HepG2 (cell line): ENCODE measurements at regions not wholly inside any gene's neighbourhood (a gene's known extent, or its start where the extent isn't known, plus 50 kb on each side); places are given as distances from the start of the nearest gene placed in this dataset.
A peak's percentile ranks its signal among the peaks of the same experiment; 100 is the strongest.

Experiments used
- AGO1 ChIP-seq: fragments of 200-400 bp; formaldehyde crosslinking; IDR thresholded peaks from 2 replicates; pipeline ENCODE4 v1.6.1; 2017; ENCODE audit warnings: mild to moderate bottlenecking, low read depth, low read length, moderate library complexity; ENCODE audit not compliant: poor library complexity, severe bottlenecking
- CEBPG ChIP-seq: IDR thresholded peaks from 2 replicates; pipeline ENCODE4 v1.6.1; 2016
- CEBPZ ChIP-seq: IDR thresholded peaks from 2 replicates; pipeline ENCODE4 v1.6.1; 2012; ENCODE audit warnings: low read length, improper control_type of control experiment
- CREB1 ChIP-seq, 2 experiments: fragments of 450-650 bp in 1 of 2; IDR thresholded peaks; 2 replicates each; pipeline ENCODE4 v1.6.1; 2016 to 2017; ENCODE audit warnings: control low read depth in 1 of 2, mild to moderate bottlenecking in 1 of 2, missing compliant biosample characterization in 1 of 2, missing genetic modification characterization in 1 of 2
- CSRNP2 ChIP-seq: sonication (generic); formaldehyde crosslinking; conservative IDR thresholded peaks from 2 replicates; pipeline ENCODE4 v1.8.0; 2022; ENCODE audit warnings: low read depth, missing genetic modification reagents
- ELF4 ChIP-seq: sonication (generic); formaldehyde crosslinking; IDR thresholded peaks from 2 replicates; pipeline ENCODE4 v1.5.0; 2020; ENCODE audit warnings: missing genetic modification reagents, mild to moderate bottlenecking, moderate library complexity, borderline replicate concordance
- ERF ChIP-seq: IDR thresholded peaks from 2 replicates; pipeline ENCODE4 v1.6.1; 2018; ENCODE audit warnings: missing biosample characterization, missing genetic modification reagents
- HCFC1 ChIP-seq: fragments of 150-350 bp; IDR thresholded peaks from 2 replicates; pipeline ENCODE4 v1.6.1; 2014; ENCODE audit warnings: low read depth, low read length
- KDM2A ChIP-seq: sonication (generic); formaldehyde crosslinking; IDR thresholded peaks from 2 replicates; pipeline ENCODE4 v1.4.0; 2020; ENCODE audit warnings: low read depth, missing genetic modification reagents, borderline replicate concordance
- KLF12 ChIP-seq: sonication (generic); formaldehyde crosslinking; IDR thresholded peaks from 2 replicates; pipeline ENCODE4 v1.4.0; 2020; ENCODE audit warnings: missing genetic modification reagents, borderline replicate concordance
- KLF6 ChIP-seq: IDR thresholded peaks from 2 replicates; pipeline ENCODE4 v1.8.0; 2016; ENCODE audit warnings: missing biosample characterization, missing genetic modification reagents
- NCOA5 ChIP-seq: sonication (generic); formaldehyde crosslinking; IDR thresholded peaks from 2 replicates; pipeline ENCODE4 v1.4.0; 2020; ENCODE audit warnings: missing genetic modification reagents
- NFKBIZ ChIP-seq: IDR thresholded peaks from 2 replicates; pipeline ENCODE4 v1.6.1; 2018; ENCODE audit warnings: missing genetic modification reagents, missing compliant biosample characterization
- PLRG1 ChIP-seq: fragments of 450-650 bp; conservative IDR thresholded peaks from 2 replicates; pipeline ENCODE4 v1.6.1; 2016
- POGK ChIP-seq: sonication (generic); formaldehyde crosslinking; conservative IDR thresholded peaks from 2 replicates; pipeline ENCODE4 v1.8.0; 2022; ENCODE audit warnings: mild to moderate bottlenecking, moderate library complexity, missing genetic modification reagents
- TEF ChIP-seq: sonication (generic); formaldehyde crosslinking; IDR thresholded peaks from 2 replicates; pipeline ENCODE4 v1.5.0; 2020; ENCODE audit warnings: missing genetic modification reagents
- TRIM22 ChIP-seq: fragments of 450-650 bp; IDR thresholded peaks from 2 replicates; pipeline ENCODE4 v1.6.1; 2017
- ZGPAT ChIP-seq: IDR thresholded peaks from 2 replicates; pipeline ENCODE4 v1.6.1; 2016; ENCODE audit warnings: mild to moderate bottlenecking
- ZNF235 ChIP-seq: sonication (generic); formaldehyde crosslinking; IDR thresholded peaks from 2 replicates; pipeline ENCODE4 v1.8.1; 2023; ENCODE audit warnings: mild to moderate bottlenecking, missing genetic modification reagents, borderline replicate concordance
- ZNF274 ChIP-seq: sonication (generic); formaldehyde crosslinking; IDR thresholded peaks from 2 replicates; pipeline ENCODE4 v1.5.1; 2020; ENCODE audit warnings: mild to moderate bottlenecking, missing genetic modification reagents
- ZNF589 ChIP-seq: sonication (generic); formaldehyde crosslinking; conservative IDR thresholded peaks from 2 replicates; pipeline ENCODE4 v1.8.0; 2022; ENCODE audit warnings: mild to moderate bottlenecking, moderate library complexity, missing genetic modification reagents
- ZSCAN22 ChIP-seq: sonication (generic); formaldehyde crosslinking; IDR thresholded peaks from 2 replicates; pipeline ENCODE4 v1.4.0; 2020; ENCODE audit warnings: mild to moderate bottlenecking, missing genetic modification reagents

GRCh38 chr10:78550716-78551115 lies 517.1 kb downstream of the RPS24 start (continued):
- peak; percentile 92; the same call in 1 of the 2 replicates for TF ChIP-seq ERF (CRISPR knock-in tag)
- no peak for TF ChIP-seq CSRNP2
- TF ChIP-seq KLF12 (CRISPR knock-in tag): 0 out of 2 replicates have a peak, but pooled peaks have one; percentile 76
- no peak for TF ChIP-seq NCOA5
- TF ChIP-seq TRIM22: no peak
- TF ChIP-seq KDM2A (CRISPR knock-in tag): no peak
- no peak for TF ChIP-seq PLRG1
- TF ChIP-seq CEBPG (CRISPR knock-in tag): peak; percentile 78
- no peak for TF ChIP-seq CEBPZ
- TF ChIP-seq ZSCAN22: no peak; the same call in 1 of the 2 replicates
- no peak for TF ChIP-seq CREB1 (IDR thresholded peaks at IDR 0.05)
- no peak for TF ChIP-seq CREB1 (CRISPR knock-in tag; IDR thresholded peaks at IDR 0.05)
- no peak for TF ChIP-seq AGO1
- TF ChIP-seq ZGPAT (CRISPR knock-in tag): peak; percentile 43
- TF ChIP-seq TEF (CRISPR knock-in tag): no peak
- no peak for TF ChIP-seq POGK
- no peak for TF ChIP-seq HCFC1
- 0 out of 2 replicates have a peak, but pooled peaks have one; percentile 24 for TF ChIP-seq ZNF274 (CRISPR knock-in tag)
- no peak for TF ChIP-seq ELF4 (CRISPR knock-in tag)
- TF ChIP-seq KLF6 (CRISPR knock-in tag): no peak
- no peak for TF ChIP-seq NFKBIZ (CRISPR knock-in tag)
- TF ChIP-seq ZNF589 (CRISPR knock-in tag): peak; percentile 85; the same call in 1 of the 2 replicates
- no peak for TF ChIP-seq ZNF235 (CRISPR knock-in tag)
